ENCODE measurements at regions not wholly inside any gene's neighbourhood (a gene's known extent, or its start where the extent isn't known, plus 50 kb on each side); places are given as distances from the start of the nearest gene placed in this dataset.

- DNase-seq: no peak
Measured at GRCh38 chr1:239322369-239322768, 64.0 kb upstream of the CHRM3 start.

- no peak for DNase-seq
Measured at GRCh38 chr1:239321877-239322276, 64.5 kb upstream of the CHRM3 start.

- no peak for DNase-seq
Measured at GRCh38 chr1:239317948-239318347, 68.4 kb upstream of the CHRM3 start.

- DNase-seq: no peak
Measured at GRCh38 chr1:239315631-239316217, 70.6 kb upstream of the CHRM3 start.

GRCh38 chr1:239311331-239311730 is 75.0 kb upstream of the CHRM3 start:
- no peak for DNase-seq

- DNase-seq: peak; percentile 2
Measured at GRCh38 chr1:239308701-239309333, 77.6 kb upstream of the CHRM3 start.

GRCh38 chr1:239307886-239308285 is 78.5 kb upstream of the CHRM3 start:
- no peak for DNase-seq

GRCh38 chr1:239306426-239306825 is 79.9 kb upstream of the CHRM3 start:
- no peak for DNase-seq

- no peak for DNase-seq
Measured at GRCh38 chr1:239303289-239303688, 83.1 kb upstream of the CHRM3 start.

- DNase-seq: no peak
Measured at GRCh38 chr1:239302696-239303095, 83.7 kb upstream of the CHRM3 start.

GRCh38 chr1:239301251-239301650 is 85.1 kb upstream of the CHRM3 start:
- DNase-seq: no peak

- DNase-seq: no peak
Measured at GRCh38 chr1:239297910-239298309, 88.5 kb upstream of the CHRM3 start.

GRCh38 chr1:239293350-239294110 is 92.8 kb upstream of the CHRM3 start:
- DNase-seq: no peak

- DNase-seq: no peak
Measured at GRCh38 chr1:239288820-239289554, 97.4 kb upstream of the CHRM3 start.

GRCh38 chr1:239287296-239287695 is 99.1 kb upstream of the CHRM3 start:
- DNase-seq: peak; percentile 0

GRCh38 chr1:239283216-239283615 is 103.2 kb upstream of the CHRM3 start:
- no peak for DNase-seq

GRCh38 chr1:239282411-239282810 is 104.0 kb upstream of the CHRM3 start:
- no peak for DNase-seq

- DNase-seq: no peak
Measured at GRCh38 chr1:239276051-239276450, 110.3 kb upstream of the CHRM3 start.

GRCh38 chr1:239274242-239274830 is 112.0 kb upstream of the CHRM3 start:
- DNase-seq: no peak

- DNase-seq: no peak
Measured at GRCh38 chr1:239270509-239270908, 115.9 kb upstream of the CHRM3 start.

- DNase-seq: no peak
Measured at GRCh38 chr1:239269706-239270105, 116.7 kb upstream of the CHRM3 start.

GRCh38 chr1:239268941-239269340 is 117.4 kb upstream of the CHRM3 start:
- no peak for DNase-seq

Measured in muscle of arm (tissue), 1 donor.